ENCODE measurements at regions not wholly inside any gene's neighbourhood (a gene's known extent, or its start where the extent isn't known, plus 50 kb on each side); places are given as distances from the start of the nearest gene placed in this dataset.

- ATAC-seq (peak; percentile 21), DNase-seq (ENCODE audit: low read depth, low spot score) (no peak)
- Histone ChIP-seq H3K79me2 (ENCODE audit: insufficient read depth, low read length) (no peaks in the 10 kb centered on the region), H3K9me2 (ENCODE audit: insufficient read depth) (no peaks in the 10 kb centered on the region), H3K36me3 (ENCODE audit: control insufficient read depth in 1 of 2, insufficient read depth in 2 of 2, low read length in 2 of 2) (no peaks in the 10 kb centered on the region), H3K27ac (ENCODE audit: low read depth, low read length) (peak overlapping the region; percentile 55), H3K4me3 (replicated peaks in 1 of 2; ENCODE audit: low read depth in 1 of 2, low read length in 2 of 2) (peak overlapping the region; percentile 16 to 17; a peak in 2 of 4 replicates), H3K9me3 (ENCODE audit: control insufficient read depth in 1 of 2, insufficient read depth in 1 of 2, low read depth in 1 of 2, low read length in 2 of 2) (no peaks in the 10 kb centered on the region; a peak in 1 of 4 replicates), H3K9ac (ENCODE audit: low read length) (peak overlapping the region; percentile 48), H2AFZ (ENCODE audit: low read depth, low read length, poor library complexity, severe bottlenecking) (no peak overlapping the region), H3K27me3 (ENCODE audit: insufficient read depth, low read length) (no peaks in the 10 kb centered on the region), H4K20me1 (ENCODE audit: insufficient read depth) (no peaks in the 10 kb centered on the region), H3K4me1 (ENCODE audit: control insufficient read depth in 1 of 2, insufficient read depth in 2 of 2, low read length in 2 of 2) (peaks cover 27 to 72% of the 10 kb centered on the region in 2 experiments), H3K4me2 (ENCODE audit: low read length) (peak overlapping the region; percentile 70)
- POLR2A ChIA-PET = no interaction called here
- intact Hi-C loops (cut with micrococcal nuclease) = no loop called here
- CTCF ChIA-PET = no interaction called here
- no TSS peak for BruUV-seq (replicated peaks)
- TF ChIP-seq EGR1 (IDR thresholded peaks at IDR 0.05; ENCODE audit: low read depth) (no peak), SRF (IDR thresholded peaks at IDR 0.05; ENCODE audit: low read depth) (no peak), CEBPB (IDR thresholded peaks at IDR 0.05; ENCODE audit: low read depth) (no peak)
- RAD21 ChIA-PET (ENCODE audit: low non-redundant PET in 1 of 2, low total read pairs in 2 of 2, uncharacterized antibody in 2 of 2, unreplicated experiment in 2 of 2) = interaction anchor here in 1 of 2 experiments (0.6 kb wide), 1 partner anchor 821 kb away, joined by 5 read pairs; no protein-coding TSS in a partner anchor
Observed at GRCh38 chr7:45978731-45979211, 57.7 kb upstream of the IGFBP3 start.

GRCh38 chr7:45978010-45978681 is 57.1 kb upstream of the IGFBP3 start:
- intact Hi-C loops (cut with micrococcal nuclease) = no loop called here
- Histone ChIP-seq H3K79me2 (ENCODE audit: insufficient read depth, low read length) (no peaks in the 10 kb centered on the region), H3K4me2 (ENCODE audit: low read length) (peak overlapping the region; percentile 70), H3K36me3 (ENCODE audit: control insufficient read depth in 1 of 2, insufficient read depth in 2 of 2, low read length in 2 of 2) (no peaks in the 10 kb centered on the region), H3K9me3 (ENCODE audit: control insufficient read depth in 1 of 2, insufficient read depth in 1 of 2, low read depth in 1 of 2, low read length in 2 of 2) (no peaks in the 10 kb centered on the region; a peak in 1 of 4 replicates), H2AFZ (ENCODE audit: low read depth, low read length, poor library complexity, severe bottlenecking) (peak overlapping the region; percentile 18), H3K27ac (ENCODE audit: low read depth, low read length) (peak overlapping the region; percentile 55), H3K9me2 (ENCODE audit: insufficient read depth) (no peaks in the 10 kb centered on the region), H4K20me1 (ENCODE audit: insufficient read depth) (no peaks in the 10 kb centered on the region), H3K27me3 (ENCODE audit: insufficient read depth, low read length) (no peaks in the 10 kb centered on the region), H3K9ac (ENCODE audit: low read length) (peak overlapping the region; percentile 48), H3K4me3 (replicated peaks in 1 of 2; ENCODE audit: low read depth in 1 of 2, low read length in 2 of 2) (peak overlapping the region; percentile 16 to 19; a peak in 2 of 4 replicates), H3K4me1 (ENCODE audit: control insufficient read depth in 1 of 2, insufficient read depth in 2 of 2, low read length in 2 of 2) (peaks cover 27 to 78% of the 10 kb centered on the region in 2 experiments)
- CTCF ChIA-PET = no interaction called here
- DNase-seq (ENCODE audit: low read depth, low spot score) = peak; percentile 95
- ATAC-seq = peak; percentile 82
- no TSS peak for BruUV-seq (replicated peaks)
- RAD21 ChIA-PET (ENCODE audit: low non-redundant PET in 1 of 2, low total read pairs in 2 of 2, uncharacterized antibody in 2 of 2, unreplicated experiment in 2 of 2) = interaction anchor here in 1 of 2 experiments (0.6 kb wide), 1 partner anchor 822 kb away, joined by 5 read pairs; no protein-coding TSS in a partner anchor
- POLR2A ChIA-PET = no interaction called here
- TF ChIP-seq SRF (IDR thresholded peaks at IDR 0.05; ENCODE audit: low read depth) (peak; percentile 85), CBX3 (IDR thresholded peaks at IDR 0.05; ENCODE audit: low read depth) (peak; percentile 99), ATF3 (IDR thresholded peaks at IDR 0.05) (no peak; the same call in 1 of the 2 replicates), EGR1 (IDR thresholded peaks at IDR 0.05; ENCODE audit: low read depth) (peak; percentile 98), POLR2A (IDR thresholded peaks at IDR 0.05; ENCODE audit: borderline replicate concordance, extremely low read depth, insufficient read depth, insufficient read length) (no peak), EZH2 (IDR thresholded peaks at IDR 0.05) (no peak), YY1 (IDR thresholded peaks at IDR 0.05; ENCODE audit: extremely low read depth, insufficient replicate concordance, low read depth, low read length) (no peak), RAD21 (IDR thresholded peaks at IDR 0.05; ENCODE audit: low read depth) (peak; percentile 28), CEBPB (IDR thresholded peaks at IDR 0.05; ENCODE audit: low read depth) (peak; percentile 90), EZH2phosphoT487 (IDR thresholded peaks at IDR 0.05; ENCODE audit: borderline replicate concordance) (no peak), ZNF274 (IDR thresholded peaks at IDR 0.05; ENCODE audit: low read depth, low read length) (no peak), ELF1 (IDR thresholded peaks at IDR 0.05; ENCODE audit: borderline replicate concordance, low read depth) (no peak; the same call in 1 of the 2 replicates), FOSL1 (IDR thresholded peaks at IDR 0.05; ENCODE audit: low read depth) (peak; percentile 97), JUND (IDR thresholded peaks at IDR 0.05) (peak; percentile 99), ZFX (IDR thresholded peaks at IDR 0.05) (no peak), TCF7L2 (IDR thresholded peaks at IDR 0.05; ENCODE audit: borderline replicate concordance, extremely low read depth, insufficient read depth, insufficient read length) (peak; percentile 91), POLR2AphosphoS5 (IDR thresholded peaks at IDR 0.05; ENCODE audit: low read depth, low read length) (peak; percentile 60), MAX (IDR thresholded peaks at IDR 0.05) (peak; percentile 93), SP1 (IDR thresholded peaks at IDR 0.05; ENCODE audit: low read depth) (peak; percentile 97)
